ENCODE measurements at regions not wholly inside any gene's neighbourhood (a gene's known extent, or its start where the extent isn't known, plus 50 kb on each side); places are given as distances from the start of the nearest gene placed in this dataset.
"Not testable (repeated sequence)": the region's sequence is repeated elsewhere in the genome, so short reads cannot be mapped to it uniquely, and the experiment has no call there.

DNA sequence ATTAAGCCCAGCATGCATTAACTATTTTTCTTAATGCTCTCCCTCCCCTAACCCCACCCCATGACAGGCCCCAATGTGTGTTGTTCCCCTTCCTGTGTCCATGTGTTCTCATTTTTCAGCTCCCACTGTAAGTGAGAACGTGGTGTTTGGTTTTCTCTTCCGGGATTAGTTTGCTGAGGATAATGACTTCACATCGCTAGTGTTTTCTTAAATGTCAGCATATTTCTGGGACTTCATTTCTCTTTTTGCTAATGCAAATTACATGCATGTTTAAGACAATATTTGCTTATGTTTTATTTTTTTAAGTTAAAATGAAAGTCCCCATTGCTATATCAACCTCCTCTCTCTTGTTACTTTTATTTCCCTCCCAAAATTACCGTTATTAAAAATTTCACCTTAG is 733.3 kb upstream of the DEFB115 start:
- TF ChIP-seq EZH2 (IDR thresholded peaks at IDR 0.05; ENCODE audit: borderline replicate concordance, low read length), result not testable (repeated sequence)
- TF ChIP-seq, protein P1, sequence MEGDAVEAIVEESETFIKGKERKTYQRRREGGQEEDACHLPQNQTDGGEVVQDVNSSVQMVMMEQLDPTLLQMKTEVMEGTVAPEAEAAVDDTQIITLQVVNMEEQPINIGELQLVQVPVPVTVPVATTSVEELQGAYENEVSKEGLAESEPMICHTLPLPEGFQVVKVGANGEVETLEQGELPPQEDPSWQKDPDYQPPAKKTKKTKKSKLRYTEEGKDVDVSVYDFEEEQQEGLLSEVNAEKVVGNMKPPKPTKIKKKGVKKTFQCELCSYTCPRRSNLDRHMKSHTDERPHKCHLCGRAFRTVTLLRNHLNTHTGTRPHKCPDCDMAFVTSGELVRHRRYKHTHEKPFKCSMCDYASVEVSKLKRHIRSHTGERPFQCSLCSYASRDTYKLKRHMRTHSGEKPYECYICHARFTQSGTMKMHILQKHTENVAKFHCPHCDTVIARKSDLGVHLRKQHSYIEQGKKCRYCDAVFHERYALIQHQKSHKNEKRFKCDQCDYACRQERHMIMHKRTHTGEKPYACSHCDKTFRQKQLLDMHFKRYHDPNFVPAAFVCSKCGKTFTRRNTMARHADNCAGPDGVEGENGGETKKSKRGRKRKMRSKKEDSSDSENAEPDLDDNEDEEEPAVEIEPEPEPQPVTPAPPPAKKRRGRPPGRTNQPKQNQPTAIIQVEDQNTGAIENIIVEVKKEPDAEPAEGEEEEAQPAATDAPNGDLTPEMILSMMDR (IDR thresholded peaks at IDR 0.05; ENCODE audit: low read length), result not testable (repeated sequence)
